B cell (primary cell): ENCODE measurements at regions not wholly inside any gene's neighbourhood (a gene's known extent, or its start where the extent isn't known, plus 50 kb on each side); places are given as distances from the start of the nearest gene placed in this dataset.

ENCODE experiments used
- ATAC-seq: fragments of 200-7000 bp; cut with Tn5 transposase; one replicate; pipeline ENCODE4 v1.10.0; 2021; ENCODE audit warnings: low read depth, mild to moderate bottlenecking, moderate number of reproducible peaks, moderate library complexity
- CTCF ChIA-PET: fragments of 350-600 bp; sonication (Branson Sonifier 250); formaldehyde crosslinking; loops from one replicate; lab custom pipeline; 2021; ENCODE audit warnings: antibody characterized with exemption, inconsistent platforms; lab: Charles Lee
- POLR2A ChIA-PET: fragments of 350-600 bp; sonication (Branson Sonifier 250); formaldehyde crosslinking; loops from one replicate; lab custom pipeline; 2021; ENCODE audit warnings: antibody characterized with exemption; lab: Charles Lee
- DNase-seq: peaks from one replicate; pipeline ENCODE4 v3.0.0; 2013
- H2AFZ ChIP-seq: 2 replicates; pipeline ENCODE4 v1.6.1; 2012; ENCODE audit warnings: mild to moderate bottlenecking, low read depth, low read length; ENCODE audit not compliant: insufficient read depth, poor library complexity, severe bottlenecking
- H3K27ac ChIP-seq, 2 donors: 1 replicate in 1 of 2; 2 replicates in 1 of 2; pipeline ENCODE4 v1.5.1; 2012 to 2013; ENCODE audit warnings: low read length in 2 of 2, mild to moderate bottlenecking in 2 of 2, moderate library complexity in 1 of 2
- H3K27me3 ChIP-seq, 4 experiments: fragments of 200-600 bp in 1 of 4; sonication (generic) in 1 of 4; replicated peaks in 1 of 4; 1 replicate in 2 of 4; 2 replicates in 2 of 4; pipeline versions ENCODE4 v1.6.1 to v1.7.0; 2013 to 2016; ENCODE audit warnings: low read length in 3 of 4, mild to moderate bottlenecking in 2 of 4, mixed read lengths in 1 of 4, moderate library complexity in 1 of 4; ENCODE audit not compliant: insufficient read depth in 4 of 4, control insufficient read depth in 3 of 4; ENCODE audit errors: control extremely low read depth in 1 of 4
- H3K36me3 ChIP-seq, 2 experiments: replicated peaks in 1 of 2; 1 replicate in 1 of 2; 2 replicates in 1 of 2; pipeline versions ENCODE4 v1.6.1 to v1.7.1; 2013; ENCODE audit warnings: low read length in 1 of 2; ENCODE audit not compliant: insufficient read depth in 2 of 2, control insufficient read depth in 1 of 2; ENCODE audit errors: control extremely low read depth in 1 of 2, extremely low read depth in 1 of 2
- H3K4me1 ChIP-seq, 2 donors: fragments of 200-600 bp in 1 of 2; sonication (generic) in 1 of 2; 1 replicate in 1 of 2; 2 replicates in 1 of 2; pipeline versions ENCODE4 v1.5.1 to v1.6.1; 2013 to 2017; ENCODE audit warnings: low read length in 2 of 2; ENCODE audit not compliant: control insufficient read depth in 2 of 2, insufficient read depth in 2 of 2
- H3K4me2 ChIP-seq: replicated peaks from 2 replicates; pipeline ENCODE3; 2012; ENCODE audit warnings: mild to moderate bottlenecking, low read depth, low read length; ENCODE audit not compliant: poor library complexity, severe bottlenecking
- H3K4me3 ChIP-seq, 5 experiments: fragments of 200-600 bp in 1 of 5; sonication (generic) in 1 of 5; 1 replicate in 3 of 5; 2 replicates in 2 of 5; pipeline versions ENCODE4 v1.5.1 to v1.7.0; 2011 to 2016; ENCODE audit warnings: low read length in 4 of 5, mild to moderate bottlenecking in 4 of 5, low read depth in 2 of 5, control low read depth in 1 of 5, moderate library complexity in 1 of 5; ENCODE audit not compliant: insufficient read depth in 1 of 5; ENCODE audit errors: control extremely low read depth in 1 of 5, extremely low read depth in 1 of 5
- H3K79me2 ChIP-seq: fragments of 200-600 bp; sonication (generic); one replicate; pipeline ENCODE4 v1.6.0; 2016; ENCODE audit warnings: low read length; ENCODE audit not compliant: control insufficient read depth, insufficient read depth
- H3K9ac ChIP-seq: fragments of 200-600 bp; sonication (generic); 2 replicates; pipeline ENCODE4 v1.6.1; 2017; ENCODE audit warnings: mild to moderate bottlenecking, low read length, moderate library complexity
- H3K9me3 ChIP-seq, 3 donors: one replicate each; pipeline versions ENCODE4 v1.6.1 to v1.7.1; 2013; ENCODE audit warnings: low read length in 2 of 3; ENCODE audit not compliant: control insufficient read depth in 2 of 3, insufficient read depth in 1 of 3; ENCODE audit errors: control extremely low read depth in 1 of 3
- H4K20me1 ChIP-seq: 2 replicates; pipeline ENCODE4 v1.6.0; 2012; ENCODE audit warnings: mild to moderate bottlenecking, low read length; ENCODE audit not compliant: insufficient read depth, control insufficient read depth, poor library complexity, severe bottlenecking
- H3K27ac Mint-ChIP-seq: one replicate; pipeline ENCODE4 v1.8.0; 2021; ENCODE audit warnings: mixed read lengths
- H3K27me3 Mint-ChIP-seq: one replicate; pipeline ENCODE4 v1.8.0; 2021; ENCODE audit warnings: mixed read lengths
- H3K4me1 Mint-ChIP-seq: one replicate; pipeline ENCODE4 v1.8.0; 2021; ENCODE audit warnings: mixed read lengths
- H3K4me3 Mint-ChIP-seq: one replicate; pipeline ENCODE4 v1.8.0; 2021; ENCODE audit warnings: mixed read lengths
- H3K9me3 Mint-ChIP-seq: one replicate; pipeline ENCODE4 v1.8.0; 2022; ENCODE audit warnings: mixed read lengths; ENCODE audit not compliant: insufficient read depth
- CTCF ChIP-seq: fragments of 200-600 bp; IDR thresholded peaks from one replicate; pipeline ENCODE4 v1.8.0; 2022; ENCODE audit warnings: antibody characterized with exemption, mild to moderate bottlenecking
- EZH2 ChIP-seq: IDR thresholded peaks from 2 replicates; pipeline ENCODE4 v1.6.1; 2012; ENCODE audit warnings: borderline replicate concordance, low read depth, mild to moderate bottlenecking, moderate library complexity, low read length; ENCODE audit not compliant: insufficient read depth, poor library complexity, severe bottlenecking
- WGBS: methylation state at CpG from one replicate; pipeline ENCODE4 v1.1.5; 2013; ENCODE audit warnings: missing lambda C conversion rate; ENCODE audit not compliant: insufficient coverage; 5-methylcytosine and 5-hydroxymethylcytosine counted together
- intact Hi-C: fragments of 100-400 bp; cut with micrococcal nuclease; formaldehyde crosslinking; loops from one replicate; pipeline ENCODE4 v1.10.0; 2022

- H2AFZ ChIP-seq = no peak overlapping the region
- no peak overlapping the region for H3K4me3 Mint-ChIP-seq
- ChIA-PET POLR2A (no interaction called here), CTCF (interaction anchor here (1.4 kb wide), 1 partner anchor 498 kb away, joined by 3 read pairs; no protein-coding TSS in a partner anchor)
- ATAC-seq = no peak
- no peaks in the 10 kb centered on the region for H3K4me1 ChIP-seq
- no peak for DNase-seq
- no peaks in the 10 kb centered on the region for H3K79me2 ChIP-seq
- H3K9ac ChIP-seq = no peak overlapping the region
- TF ChIP-seq EZH2 = no peak
- TF ChIP-seq CTCF = peak; percentile 17
- no peaks in the 10 kb centered on the region for H3K9me3 Mint-ChIP-seq
- no peak overlapping the region for H3K27ac ChIP-seq
- H4K20me1 ChIP-seq = no peaks in the 10 kb centered on the region
- no peak overlapping the region for H3K4me2 ChIP-seq
- peaks cover 0 to 8% (median 0%) of the 10 kb centered on the region in 3 donors for H3K9me3 ChIP-seq
- WGBS = 63% methylated on average over 11 of the region's 14 CpGs
- intact Hi-C loops = no loop called here
- H3K27ac Mint-ChIP-seq = no peak overlapping the region
- no peaks in the 10 kb centered on the region for H3K27me3 Mint-ChIP-seq
- H3K4me3 ChIP-seq = no peak overlapping the region
- H3K4me1 Mint-ChIP-seq = no peaks in the 10 kb centered on the region
- H3K36me3 ChIP-seq = no peaks in the 10 kb centered on the region
- H3K27me3 ChIP-seq = peaks cover 0 to 3% (median 0%) of the 10 kb centered on the region in 4 experiments
Observed at GRCh38 chr20:57048027-57048869, 218.2 kb downstream of the BMP7 start.

DNA sequence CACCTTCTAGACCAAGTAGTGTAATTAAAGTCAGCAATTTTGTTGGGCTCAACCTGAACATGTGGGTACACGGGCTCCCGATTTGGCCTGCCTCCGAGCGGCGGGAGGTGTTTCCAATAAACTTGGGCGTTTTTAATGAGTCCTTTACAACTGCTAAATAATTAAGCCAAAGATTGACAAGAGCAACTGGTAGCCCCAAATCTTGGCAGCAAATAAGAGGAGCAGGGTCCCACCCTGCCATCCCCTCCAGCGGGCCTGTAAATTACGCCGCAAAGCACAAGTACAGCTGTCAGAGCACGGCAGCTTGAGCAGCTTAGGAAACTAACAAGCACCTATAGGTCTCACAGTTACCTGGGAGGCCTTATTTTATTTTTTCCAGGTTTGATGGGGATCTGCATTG lies 217.1 kb downstream of the BMP7 start:
- 90% methylated on average over 9 of the region's 10 CpGs for WGBS
- intact Hi-C loops = no loop called here

More for the DNA sequence above, 217.1 kb downstream of the BMP7 start:
- Histone ChIP-seq H3K4me2 (no peak overlapping the region), H2AFZ (no peak overlapping the region), H3K4me1 (no peaks in the 10 kb centered on the region), H3K36me3 (no peaks in the 10 kb centered on the region), H3K9ac (no peak overlapping the region), H3K27me3 (peaks cover 0 to 3% (median 0%) of the 10 kb centered on the region in 4 experiments), H4K20me1 (no peaks in the 10 kb centered on the region), H3K79me2 (no peaks in the 10 kb centered on the region), H3K9me3 (peaks cover 0 to 12% (median 0%) of the 10 kb centered on the region in 3 donors), H3K4me3 (no peak overlapping the region), H3K27ac (no peak overlapping the region)
- Mint-ChIP-seq H3K27ac (no peak overlapping the region), H3K4me1 (no peaks in the 10 kb centered on the region), H3K27me3 (no peaks in the 10 kb centered on the region), H3K9me3 (no peaks in the 10 kb centered on the region), H3K4me3 (no peak overlapping the region)
- CTCF ChIA-PET = interaction anchor here (1.4 kb wide), 1 partner anchor 499 kb away, joined by 3 read pairs; no protein-coding TSS in a partner anchor
- POLR2A ChIA-PET = no interaction called here
- no peak for TF ChIP-seq CTCF
- no peak for TF ChIP-seq EZH2
- DNase-seq = no peak
- ATAC-seq = no peak
